ENCODE measurements at regions not wholly inside any gene's neighbourhood (a gene's known extent, or its start where the extent isn't known, plus 50 kb on each side); places are given as distances from the start of the nearest gene placed in this dataset.

- Histone ChIP-seq H3K79me2 (ENCODE audit: control insufficient read depth, insufficient read depth, low read length) (no peaks in the 10 kb centered on the region), H3K4me2 (replicated peaks; ENCODE audit: low read depth, low read length, poor library complexity, severe bottlenecking) (no peak overlapping the region), H3K4me1 (ENCODE audit: control insufficient read depth in 2 of 2, insufficient read depth in 2 of 2, low read length in 2 of 2) (peaks cover 8 to 13% of the 10 kb centered on the region in 2 donors), H3K27me3 (replicated peaks in 1 of 4; ENCODE audit: control extremely low read depth in 1 of 4, control insufficient read depth in 3 of 4, insufficient read depth in 4 of 4, low read length in 3 of 4) (no peaks in the 10 kb centered on the region), H4K20me1 (ENCODE audit: control insufficient read depth, insufficient read depth, low read length, poor library complexity, severe bottlenecking) (no peaks in the 10 kb centered on the region), H3K9ac (ENCODE audit: low read length) (no peak overlapping the region), H3K9me3 (ENCODE audit: control extremely low read depth in 1 of 3, control insufficient read depth in 2 of 3, insufficient read depth in 1 of 3, low read length in 2 of 3) (no peaks in the 10 kb centered on the region), H2AFZ (ENCODE audit: insufficient read depth, low read depth, low read length, poor library complexity, severe bottlenecking) (no peak overlapping the region), H3K36me3 (replicated peaks in 1 of 2; ENCODE audit: control extremely low read depth in 1 of 2, control insufficient read depth in 1 of 2, extremely low read depth in 1 of 2, insufficient read depth in 2 of 2, low read length in 1 of 2) (no peaks in the 10 kb centered on the region), H3K27ac (ENCODE audit: low read length in 2 of 2) (no peak overlapping the region), H3K4me3 (ENCODE audit: control extremely low read depth in 1 of 5, extremely low read depth in 1 of 5, insufficient read depth in 1 of 5, low read depth in 2 of 5, low read length in 4 of 5) (no peak overlapping the region)
- H3K27me3 Mint-ChIP-seq: peaks cover 6% of the 10 kb centered on the region
- no peak overlapping the region for H3K27ac Mint-ChIP-seq
- DNase-seq (no peak), ATAC-seq (ENCODE audit: low read depth) (no peak)
- ChIA-PET POLR2A (no interaction called here), CTCF (no interaction called here)
- H3K4me1 Mint-ChIP-seq: peaks cover 17% of the 10 kb centered on the region
- no peak overlapping the region for H3K4me3 Mint-ChIP-seq
- H3K9me3 Mint-ChIP-seq (ENCODE audit: insufficient read depth): no peaks in the 10 kb centered on the region
- no peak for TF ChIP-seq EZH2 (IDR thresholded peaks at IDR 0.05; ENCODE audit: borderline replicate concordance, insufficient read depth, low read depth, low read length, poor library complexity, severe bottlenecking)
- TF ChIP-seq CTCF (IDR thresholded peaks at IDR 0.05): no peak
- intact Hi-C loops (cut with micrococcal nuclease): no loop called here
Observed at GRCh38 chr3:186421946-186422345, 59.9 kb upstream of the DGKG start.

DNA sequence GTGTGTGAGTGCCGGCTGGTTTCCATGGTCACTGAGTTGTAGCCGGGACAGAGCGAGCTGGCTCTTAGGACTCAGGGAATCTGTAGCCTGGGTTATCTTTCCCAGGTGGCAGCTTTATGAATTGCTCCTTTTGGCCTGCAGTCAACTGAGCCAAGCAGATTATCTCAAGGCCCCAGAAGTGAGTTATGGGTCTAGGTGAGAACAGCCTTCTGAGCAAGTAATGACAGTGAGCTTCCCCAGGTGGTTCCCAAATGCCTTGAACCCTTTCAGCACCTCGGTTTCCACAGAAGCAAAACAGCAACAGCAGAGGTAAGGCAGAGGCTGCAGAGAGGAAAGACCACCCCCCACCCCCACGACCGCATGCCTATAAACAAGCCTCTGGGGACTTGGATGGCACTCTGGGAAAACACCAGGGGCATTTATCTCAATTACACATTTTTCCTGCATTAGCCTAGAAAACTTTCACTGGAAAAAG, 56.7 kb upstream of the DGKG start:
- Histone ChIP-seq H3K4me1 (ENCODE audit: control insufficient read depth in 2 of 2, insufficient read depth in 2 of 2, low read length in 2 of 2) (peaks cover 13 to 14% of the 10 kb centered on the region in 2 donors), H3K9ac (ENCODE audit: low read length) (no peak overlapping the region), H2AFZ (ENCODE audit: insufficient read depth, low read depth, low read length, poor library complexity, severe bottlenecking) (no peak overlapping the region), H3K4me2 (replicated peaks; ENCODE audit: low read depth, low read length, poor library complexity, severe bottlenecking) (no peak overlapping the region), H3K9me3 (ENCODE audit: control extremely low read depth in 1 of 3, control insufficient read depth in 2 of 3, insufficient read depth in 1 of 3, low read length in 2 of 3) (no peaks in the 10 kb centered on the region), H3K27ac (ENCODE audit: low read length in 2 of 2) (no peak overlapping the region), H3K4me3 (ENCODE audit: control extremely low read depth in 1 of 5, extremely low read depth in 1 of 5, insufficient read depth in 1 of 5, low read depth in 2 of 5, low read length in 4 of 5) (no peak overlapping the region), H3K79me2 (ENCODE audit: control insufficient read depth, insufficient read depth, low read length) (no peaks in the 10 kb centered on the region), H3K27me3 (replicated peaks in 1 of 4; ENCODE audit: control extremely low read depth in 1 of 4, control insufficient read depth in 3 of 4, insufficient read depth in 4 of 4, low read length in 3 of 4) (peaks cover 0 to 6% (median 0%) of the 10 kb centered on the region in 4 experiments), H3K36me3 (replicated peaks in 1 of 2; ENCODE audit: control extremely low read depth in 1 of 2, control insufficient read depth in 1 of 2, extremely low read depth in 1 of 2, insufficient read depth in 2 of 2, low read length in 1 of 2) (no peaks in the 10 kb centered on the region), H4K20me1 (ENCODE audit: control insufficient read depth, insufficient read depth, low read length, poor library complexity, severe bottlenecking) (no peaks in the 10 kb centered on the region)
- H3K27ac Mint-ChIP-seq: no peak overlapping the region
- no peak for DNase-seq
- POLR2A ChIA-PET: interaction anchor here (0.7 kb wide), 1 partner anchor 9 kb away, joined by 3 read pairs; no protein-coding TSS in a partner anchor
- no peak for ATAC-seq (ENCODE audit: low read depth)
- CTCF ChIA-PET: no interaction called here
- WGBS (ENCODE audit: insufficient coverage): 73% methylated on average over 6 of the region's 6 CpGs
- no peaks in the 10 kb centered on the region for H3K9me3 Mint-ChIP-seq (ENCODE audit: insufficient read depth)
- intact Hi-C loops (cut with micrococcal nuclease): no loop called here
- H3K4me3 Mint-ChIP-seq: no peak overlapping the region
- H3K4me1 Mint-ChIP-seq: peaks cover 20% of the 10 kb centered on the region
- TF ChIP-seq CTCF (IDR thresholded peaks at IDR 0.05) (no peak), EZH2 (IDR thresholded peaks at IDR 0.05; ENCODE audit: borderline replicate concordance, insufficient read depth, low read depth, low read length, poor library complexity, severe bottlenecking) (no peak)
- peaks cover 4% of the 10 kb centered on the region for H3K27me3 Mint-ChIP-seq

All from B cell (primary cell).